HG03108 (cell line): ENCODE measurements at regions not wholly inside any gene's neighbourhood (a gene's known extent, or its start where the extent isn't known, plus 50 kb on each side); places are given as distances from the start of the nearest gene placed in this dataset.
"Not testable (repeated sequence)": the region's sequence is repeated elsewhere in the genome, so short reads cannot be mapped to it uniquely, and the experiment has no call there.

ENCODE experiments used
- ATAC-seq: cut with Tn5 transposase; IDR thresholded peaks from one replicate; pipeline ENCODE4 v1.9.1; 2021; ENCODE audit warnings: moderate library complexity; ENCODE audit not compliant: unreplicated experiment

GRCh38 chr1:148279002-148279542 lies 127.0 kb upstream of the NBPF11 start:
- ATAC-seq, result not testable (repeated sequence)

DNA sequence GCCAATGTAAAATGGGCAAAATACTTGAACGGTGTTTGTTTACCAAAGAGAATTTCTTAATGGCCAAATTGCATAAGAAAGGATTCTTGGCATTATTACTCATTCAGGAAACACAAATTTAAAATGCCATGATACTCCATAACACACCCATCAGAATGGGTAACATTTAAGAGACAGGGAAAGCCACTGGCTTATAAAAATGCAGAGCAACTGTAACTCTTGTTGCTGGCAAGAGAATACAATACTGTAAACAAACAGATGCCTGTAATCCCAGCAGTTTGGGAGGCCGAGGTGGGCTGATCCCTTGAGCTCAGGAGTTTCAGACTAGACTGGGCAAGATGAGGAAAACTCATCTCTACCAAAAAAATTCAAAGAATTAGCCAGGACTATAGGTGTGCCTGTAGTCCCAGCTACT lies 125.8 kb upstream of the NBPF11 start:
- not testable (repeated sequence) for ATAC-seq

- ATAC-seq, result not testable (repeated sequence)
Observed at GRCh38 chr1:148267066-148267465, 115.0 kb upstream of the NBPF11 start.

- ATAC-seq, result no peak
Observed at GRCh38 chr1:148264374-148265276, 112.5 kb upstream of the NBPF11 start.

- no peak for ATAC-seq
Observed at GRCh38 chr1:148263906-148264255, 111.8 kb upstream of the NBPF11 start.

DNA sequence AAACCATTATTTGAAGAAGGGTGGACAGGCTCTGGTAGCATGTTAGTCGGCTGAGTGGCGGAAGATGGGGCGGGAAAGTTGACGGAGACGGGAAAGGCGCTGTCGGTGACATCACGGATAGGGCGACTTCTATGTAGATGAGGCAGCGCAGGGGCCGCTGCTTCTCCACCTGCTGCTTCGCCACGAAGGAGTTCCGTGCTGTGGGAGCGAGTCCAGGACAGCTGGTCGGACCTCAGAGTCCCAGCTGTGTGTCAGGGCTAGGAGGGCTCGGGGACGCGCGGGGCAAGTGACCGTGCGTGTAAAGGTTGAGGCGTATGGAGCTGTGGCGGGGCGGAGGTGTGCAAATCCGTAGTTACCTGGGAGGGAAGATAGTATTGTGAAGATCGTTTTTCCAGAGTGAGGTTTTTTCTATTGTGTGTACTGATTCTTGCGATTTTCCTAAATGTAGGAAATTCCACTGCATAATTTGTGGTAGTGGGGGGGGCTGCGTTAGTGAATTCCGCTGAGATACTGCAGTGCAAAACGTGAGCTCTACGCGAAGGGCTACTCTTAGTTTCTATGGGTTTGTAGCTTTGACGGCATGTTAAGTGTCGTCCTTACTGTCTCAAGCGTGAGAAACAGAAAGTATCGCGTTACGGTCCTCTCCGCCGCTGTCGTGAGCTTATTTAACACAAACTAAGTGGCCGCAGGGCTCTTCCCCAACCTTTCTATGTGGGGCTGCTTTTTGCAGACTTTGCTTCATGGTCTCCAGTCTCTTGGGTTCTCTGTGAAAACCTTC lies 111.2 kb upstream of the NBPF11 start:
- no peak for ATAC-seq

- not testable (repeated sequence) for ATAC-seq
Observed at GRCh38 chr1:148261684-148262083, 109.6 kb upstream of the NBPF11 start.

GRCh38 chr1:148257886-148258285 lies 105.8 kb upstream of the NBPF11 start:
- not testable (repeated sequence) for ATAC-seq

GRCh38 chr1:148254611-148255429 lies 102.7 kb upstream of the NBPF11 start:
- not testable (repeated sequence) for ATAC-seq

- not testable (repeated sequence) for ATAC-seq
Observed at GRCh38 chr1:148253808-148254207, 101.7 kb upstream of the NBPF11 start.

DNA sequence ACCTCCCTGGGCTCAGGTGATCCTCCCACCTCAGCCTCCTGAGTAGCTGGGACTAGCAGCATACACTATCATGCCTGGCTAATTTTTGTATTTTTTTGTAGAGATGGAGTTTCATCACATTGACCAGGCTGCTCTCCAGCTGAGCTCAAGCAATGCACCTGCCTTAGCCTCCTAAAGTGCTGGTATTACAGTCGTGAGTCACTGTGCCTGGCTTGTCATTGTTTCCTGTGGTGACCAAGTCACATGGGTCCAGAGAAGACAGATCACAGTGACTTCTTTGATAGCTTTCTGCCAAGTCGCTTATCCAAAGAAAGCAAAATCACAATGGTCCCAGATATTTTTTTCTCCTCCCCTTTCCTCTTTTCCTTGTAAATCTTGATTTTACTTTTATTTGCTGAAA lies 96.7 kb upstream of the NBPF11 start:
- not testable (repeated sequence) for ATAC-seq

- ATAC-seq, result not testable (repeated sequence)
Observed at GRCh38 chr1:148246258-148246861, 94.3 kb upstream of the NBPF11 start.

GRCh38 chr1:148245843-148246242 lies 93.8 kb upstream of the NBPF11 start:
- not testable (repeated sequence) for ATAC-seq

- not testable (repeated sequence) for ATAC-seq
Observed at GRCh38 chr1:148245443-148245842, 93.4 kb upstream of the NBPF11 start.

DNA sequence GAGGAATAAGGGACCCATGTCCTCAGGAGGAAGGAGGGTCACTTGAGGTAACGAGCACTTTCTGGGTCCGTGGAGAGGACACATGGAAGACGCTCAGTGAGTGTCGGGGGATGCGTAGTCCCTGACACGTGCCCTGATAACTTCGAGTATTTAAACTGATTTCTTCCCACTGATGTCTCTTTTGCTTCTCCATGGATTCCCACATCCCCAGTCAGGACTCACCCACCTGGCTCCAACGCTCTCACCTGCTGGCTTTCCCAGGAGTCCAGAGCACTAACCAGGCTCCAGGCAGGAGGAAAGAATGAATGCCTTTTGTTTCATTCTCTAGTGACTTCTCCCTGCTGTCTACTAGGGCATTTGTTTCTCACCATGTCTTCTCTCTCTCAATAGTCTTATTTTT lies 81.2 kb upstream of the NBPF11 start:
- not testable (repeated sequence) for ATAC-seq

GRCh38 chr1:148228846-148229245 lies 76.8 kb upstream of the NBPF11 start:
- not testable (repeated sequence) for ATAC-seq

- not testable (repeated sequence) for ATAC-seq
Observed at GRCh38 chr1:148222399-148223159, 70.5 kb upstream of the NBPF11 start.

- not testable (repeated sequence) for ATAC-seq
Observed at GRCh38 chr1:148221593-148221992, 69.5 kb upstream of the NBPF11 start.

- ATAC-seq, result not testable (repeated sequence)
Observed at GRCh38 chr1:148219229-148219628, 67.1 kb upstream of the NBPF11 start.
